Neural cell (in vitro differentiated cells): ENCODE measurements at regions not wholly inside any gene's neighbourhood (a gene's known extent, or its start where the extent isn't known, plus 50 kb on each side); places are given as distances from the start of the nearest gene placed in this dataset.
"Not testable (repeated sequence)": the region's sequence is repeated elsewhere in the genome, so short reads cannot be mapped to it uniquely, and the experiment has no call there.

Experiments
- CTCF ChIP-seq: fragments of 450-650 bp; IDR thresholded peaks from 2 replicates; pipeline ENCODE4 v1.5.1; 2014; ENCODE audit warnings: antibody characterized with exemption, mild to moderate bottlenecking, moderate library complexity; ENCODE audit not compliant: poor library complexity, severe bottlenecking
- POLR2AphosphoS5 ChIP-seq: IDR thresholded peaks from 2 replicates; pipeline ENCODE4 v1.6.1; 2012
- TF ChIP-seq, protein P1 (sequence below): IDR thresholded peaks from 2 replicates; pipeline ENCODE4 v1.6.1; 2012; ENCODE audit warnings: borderline replicate concordance

DNA sequence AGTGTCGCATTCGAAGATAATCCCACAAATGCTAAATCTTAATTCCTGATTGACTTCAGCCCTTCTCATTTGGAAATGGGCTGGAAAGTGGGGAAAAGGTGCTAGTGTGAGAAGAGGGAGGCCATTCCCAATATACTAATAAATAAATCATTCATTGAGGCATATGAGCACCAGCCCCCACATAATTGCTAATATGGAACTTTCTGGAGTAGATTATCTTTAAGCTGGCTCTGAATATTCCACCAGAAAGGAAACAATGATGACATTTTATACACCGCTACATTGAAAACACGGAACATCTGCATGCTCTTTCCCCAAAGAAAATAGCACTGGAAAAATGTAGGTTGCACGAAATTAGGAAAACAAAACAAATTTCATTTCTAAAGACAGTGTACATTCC is 376.1 kb downstream of the BCL2L11 start:
- TF ChIP-seq POLR2AphosphoS5, CTCF: not testable (repeated sequence)
- TF ChIP-seq, protein P1, sequence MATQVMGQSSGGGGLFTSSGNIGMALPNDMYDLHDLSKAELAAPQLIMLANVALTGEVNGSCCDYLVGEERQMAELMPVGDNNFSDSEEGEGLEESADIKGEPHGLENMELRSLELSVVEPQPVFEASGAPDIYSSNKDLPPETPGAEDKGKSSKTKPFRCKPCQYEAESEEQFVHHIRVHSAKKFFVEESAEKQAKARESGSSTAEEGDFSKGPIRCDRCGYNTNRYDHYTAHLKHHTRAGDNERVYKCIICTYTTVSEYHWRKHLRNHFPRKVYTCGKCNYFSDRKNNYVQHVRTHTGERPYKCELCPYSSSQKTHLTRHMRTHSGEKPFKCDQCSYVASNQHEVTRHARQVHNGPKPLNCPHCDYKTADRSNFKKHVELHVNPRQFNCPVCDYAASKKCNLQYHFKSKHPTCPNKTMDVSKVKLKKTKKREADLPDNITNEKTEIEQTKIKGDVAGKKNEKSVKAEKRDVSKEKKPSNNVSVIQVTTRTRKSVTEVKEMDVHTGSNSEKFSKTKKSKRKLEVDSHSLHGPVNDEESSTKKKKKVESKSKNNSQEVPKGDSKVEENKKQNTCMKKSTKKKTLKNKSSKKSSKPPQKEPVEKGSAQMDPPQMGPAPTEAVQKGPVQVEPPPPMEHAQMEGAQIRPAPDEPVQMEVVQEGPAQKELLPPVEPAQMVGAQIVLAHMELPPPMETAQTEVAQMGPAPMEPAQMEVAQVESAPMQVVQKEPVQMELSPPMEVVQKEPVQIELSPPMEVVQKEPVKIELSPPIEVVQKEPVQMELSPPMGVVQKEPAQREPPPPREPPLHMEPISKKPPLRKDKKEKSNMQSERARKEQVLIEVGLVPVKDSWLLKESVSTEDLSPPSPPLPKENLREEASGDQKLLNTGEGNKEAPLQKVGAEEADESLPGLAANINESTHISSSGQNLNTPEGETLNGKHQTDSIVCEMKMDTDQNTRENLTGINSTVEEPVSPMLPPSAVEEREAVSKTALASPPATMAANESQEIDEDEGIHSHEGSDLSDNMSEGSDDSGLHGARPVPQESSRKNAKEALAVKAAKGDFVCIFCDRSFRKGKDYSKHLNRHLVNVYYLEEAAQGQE: not testable (repeated sequence)
